Activated CD8-positive, alpha-beta memory T cell treated with anti-CD3 and anti-CD28 coated beads for 36 hours (primary cell): ENCODE measurements at regions not wholly inside any gene's neighbourhood (a gene's known extent, or its start where the extent isn't known, plus 50 kb on each side); places are given as distances from the start of the nearest gene placed in this dataset.
"Not testable (repeated sequence)": the region's sequence is repeated elsewhere in the genome, so short reads cannot be mapped to it uniquely, and the experiment has no call there.

Source experiments
- CTCF ChIA-PET: fragments of 350-600 bp; sonication (Branson Sonifier 250); formaldehyde crosslinking; loops from one replicate; lab custom pipeline; 2021; ENCODE audit warnings: antibody characterized with exemption; lab: Charles Lee
- POLR2A ChIA-PET: fragments of 350-600 bp; sonication (Branson Sonifier 250); formaldehyde crosslinking; loops from one replicate; lab custom pipeline; 2021; ENCODE audit warnings: antibody characterized with exemption; lab: Charles Lee

DNA sequence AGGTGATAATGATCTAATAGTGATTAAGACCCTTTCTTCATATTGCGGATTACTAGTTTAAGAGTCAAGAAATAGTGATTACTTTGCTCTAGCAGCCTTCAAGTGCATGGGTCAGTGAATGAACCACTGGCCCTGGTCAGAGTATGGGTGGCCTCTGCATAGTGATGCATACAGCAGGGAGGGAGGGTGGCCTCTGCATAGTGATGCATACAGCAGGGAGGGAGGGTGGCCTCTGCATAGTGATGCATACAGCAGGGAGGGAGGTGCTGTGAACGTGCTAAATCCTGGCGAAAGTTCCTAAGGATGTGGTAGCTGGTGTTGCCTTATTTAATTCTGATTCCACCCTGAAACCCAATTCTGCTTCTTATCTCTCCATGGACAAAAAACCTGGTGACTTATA is 246.7 kb upstream of the ARSJ start:
- CTCF ChIA-PET: no interaction called here

DNA sequence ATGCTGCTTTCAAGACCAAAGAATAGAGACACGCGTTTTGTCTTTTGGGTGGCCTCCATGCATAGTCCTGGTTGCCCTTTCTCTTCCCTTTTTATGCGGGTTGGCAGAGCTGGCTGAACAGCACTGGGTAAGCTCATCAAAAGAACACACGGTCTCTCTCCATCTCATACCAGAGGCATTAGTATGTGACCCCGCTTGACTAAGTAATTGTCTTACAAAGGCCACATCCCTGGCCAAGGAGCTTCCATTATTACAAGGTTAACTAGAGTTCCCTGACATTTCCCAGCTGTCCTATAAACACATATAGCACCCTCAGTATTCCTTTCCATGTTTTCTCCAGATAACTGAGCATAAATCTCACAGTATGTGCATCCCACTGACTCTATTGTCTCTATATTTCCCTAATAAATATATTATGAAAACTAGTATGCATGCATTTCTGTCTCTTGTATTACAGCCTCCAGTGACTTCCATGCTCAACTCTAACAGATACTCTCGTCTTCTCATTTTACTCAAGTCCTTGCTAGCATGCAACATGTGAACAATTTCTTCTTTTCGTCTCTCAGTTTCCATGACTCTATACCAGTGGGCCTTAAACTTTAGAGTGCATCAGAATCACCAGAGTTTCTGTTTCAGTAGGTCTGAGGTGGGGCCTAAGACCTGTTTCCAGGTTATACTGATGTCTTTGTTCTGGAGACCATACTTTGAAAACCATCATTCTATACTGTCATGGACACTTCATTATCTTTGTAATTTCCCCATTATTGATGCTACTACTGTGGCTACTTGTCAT is 247.7 kb upstream of the ARSJ start:
- ChIA-PET POLR2A (no interaction called here), CTCF (no interaction called here)

More for the DNA sequence above, 246.7 kb upstream of the ARSJ start:
- POLR2A ChIA-PET: no interaction called here

DNA sequence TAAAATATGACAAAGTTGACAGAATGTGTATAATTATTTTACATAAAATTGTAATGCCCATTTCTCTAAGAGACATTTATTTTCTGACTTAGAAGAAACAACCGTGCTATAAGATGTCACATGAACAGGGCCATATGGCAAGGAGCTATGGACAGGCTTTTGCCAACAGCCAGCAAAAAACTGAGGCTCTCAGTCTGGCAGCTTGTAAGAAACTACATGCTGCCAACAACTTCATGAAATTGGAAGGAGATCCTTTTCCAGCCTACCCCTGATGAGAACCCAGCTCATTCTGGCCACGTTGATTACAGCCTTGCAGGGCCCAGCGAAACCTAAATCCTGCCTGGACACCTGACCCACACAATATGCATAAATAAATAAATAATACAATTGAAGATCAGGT is 250.3 kb upstream of the ARSJ start:
- POLR2A ChIA-PET: no interaction called here

DNA sequence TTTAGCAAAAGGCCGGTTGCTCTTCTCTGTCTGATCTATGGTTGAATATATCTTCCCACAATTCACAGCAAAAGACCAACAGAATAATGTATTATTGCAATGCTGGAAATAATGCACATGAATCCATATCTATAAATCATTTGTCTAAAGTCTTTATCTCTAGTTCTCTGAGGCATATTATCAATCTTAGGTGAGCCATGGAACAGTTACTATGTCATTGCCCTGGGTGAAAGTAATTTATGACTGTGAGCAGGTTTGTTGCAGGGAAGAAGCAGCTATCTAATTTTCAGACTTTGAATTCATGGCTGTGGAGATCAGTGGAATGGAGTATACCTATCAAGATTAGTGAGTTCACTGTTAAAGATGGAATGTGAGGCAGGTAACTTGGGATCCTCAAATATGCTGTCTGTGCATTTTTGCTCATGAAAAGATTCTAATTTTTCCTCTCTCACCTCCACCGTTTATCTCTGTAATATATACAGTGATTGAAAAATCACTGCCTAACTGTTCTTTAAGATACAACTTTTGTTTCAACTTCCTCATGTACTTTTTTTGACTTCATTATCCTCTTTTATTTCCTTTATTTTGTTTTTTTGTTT is 256.8 kb upstream of the ARSJ start:
- CTCF ChIA-PET: no interaction called here
- POLR2A ChIA-PET: no interaction called here

More for the DNA sequence above, 250.3 kb upstream of the ARSJ start:
- CTCF ChIA-PET: no interaction called here

DNA sequence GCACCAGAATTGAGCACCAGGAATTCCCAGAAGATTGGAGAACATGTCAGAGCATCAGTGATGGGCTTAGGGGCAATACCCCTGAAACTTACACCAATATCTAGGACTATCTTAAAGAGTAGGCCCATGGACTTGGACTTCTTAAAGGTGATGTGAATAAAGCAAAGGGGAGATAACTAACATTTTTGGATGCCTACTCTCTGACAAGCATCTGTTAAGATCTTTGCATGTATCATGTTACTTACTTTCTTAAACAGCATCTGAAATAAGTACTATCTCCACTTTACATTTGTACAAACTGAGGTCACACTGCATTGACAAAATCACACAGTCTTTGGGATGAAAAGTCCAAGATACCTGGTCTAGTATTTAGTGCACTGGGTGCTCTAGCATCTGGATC is 258.6 kb upstream of the ARSJ start:
- ChIA-PET POLR2A (no interaction called here), CTCF (no interaction called here)

DNA sequence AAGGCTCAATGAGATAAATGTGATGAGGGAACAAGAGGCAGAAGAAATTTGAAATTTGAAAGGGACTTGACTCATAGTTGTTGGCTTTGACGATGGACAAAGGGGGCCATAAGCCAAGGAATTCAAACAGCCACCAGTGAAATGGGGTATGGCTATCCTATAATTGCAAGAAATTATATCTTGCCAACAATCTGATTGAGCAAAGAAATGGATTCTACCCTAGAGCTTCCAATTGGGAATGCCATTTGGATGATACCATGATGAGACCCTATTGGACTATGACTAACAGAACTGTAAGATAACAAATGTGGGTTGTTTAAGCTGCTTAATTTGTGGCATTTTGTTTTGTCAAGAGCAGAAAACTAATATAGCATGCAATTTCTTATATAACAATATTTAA is 270.1 kb upstream of the ARSJ start:
- CTCF ChIA-PET: no interaction called here
- POLR2A ChIA-PET: no interaction called here

DNA sequence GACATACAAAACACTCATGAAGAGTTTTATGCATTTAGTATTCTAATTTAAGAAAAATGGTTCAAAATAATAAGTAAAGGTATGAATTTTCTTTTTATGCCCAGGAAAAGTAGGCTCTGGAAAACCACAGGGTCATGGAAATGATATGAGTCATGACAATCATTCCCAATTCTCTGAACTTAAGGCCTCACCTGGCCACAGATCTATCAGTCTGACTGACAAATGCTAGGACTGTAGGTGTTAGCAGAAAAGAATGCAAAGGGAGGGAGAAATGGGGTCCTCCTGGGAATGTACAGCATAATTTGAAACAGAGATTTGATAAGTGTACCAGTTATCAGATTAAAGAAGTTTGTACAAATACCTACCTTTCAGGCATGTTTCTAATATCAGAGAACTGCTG is 270.5 kb upstream of the ARSJ start:
- POLR2A ChIA-PET: no interaction called here
- CTCF ChIA-PET: no interaction called here

DNA sequence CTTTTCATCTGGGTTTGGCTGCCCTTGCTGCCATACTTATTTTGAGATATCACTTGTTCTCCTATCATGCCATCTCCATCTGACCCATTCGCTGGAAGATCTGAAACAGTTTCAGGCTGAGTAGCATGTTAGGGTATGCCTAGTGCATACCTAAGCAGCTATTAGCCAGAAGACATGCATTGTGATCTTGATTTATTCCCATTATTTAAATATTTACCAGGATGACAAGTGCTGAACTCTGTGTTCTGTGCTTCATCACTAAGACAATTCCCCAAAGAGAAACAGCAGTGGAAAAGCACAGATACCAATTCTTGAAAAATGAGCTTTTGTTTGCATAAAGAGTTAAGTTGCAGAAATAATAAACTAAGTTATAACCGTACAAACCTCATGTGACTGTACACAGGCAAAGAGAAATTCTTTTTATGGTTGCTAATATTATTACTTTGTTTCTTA is 271.0 kb upstream of the ARSJ start:
- POLR2A ChIA-PET: no interaction called here
- CTCF ChIA-PET: no interaction called here

DNA sequence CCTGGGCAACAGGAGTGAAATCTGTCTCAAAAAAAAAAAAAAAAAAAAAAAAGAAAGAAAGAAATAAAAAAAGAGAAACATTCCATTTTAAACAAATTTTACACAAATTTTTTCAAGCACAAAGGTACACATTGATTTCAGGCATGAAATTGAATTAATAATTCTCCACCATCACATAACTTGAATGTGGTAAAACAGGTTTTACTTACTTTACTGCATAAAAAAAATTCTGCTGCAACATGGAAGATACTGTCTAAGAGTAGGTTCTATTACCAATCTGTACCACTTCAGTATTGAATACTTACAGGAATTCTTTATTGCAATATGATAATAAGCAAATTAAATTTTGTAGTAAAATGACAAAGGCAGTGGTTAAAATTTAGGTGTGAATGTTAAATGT is 271.6 kb upstream of the ARSJ start:
- POLR2A ChIA-PET: no interaction called here
- CTCF ChIA-PET: no interaction called here

DNA sequence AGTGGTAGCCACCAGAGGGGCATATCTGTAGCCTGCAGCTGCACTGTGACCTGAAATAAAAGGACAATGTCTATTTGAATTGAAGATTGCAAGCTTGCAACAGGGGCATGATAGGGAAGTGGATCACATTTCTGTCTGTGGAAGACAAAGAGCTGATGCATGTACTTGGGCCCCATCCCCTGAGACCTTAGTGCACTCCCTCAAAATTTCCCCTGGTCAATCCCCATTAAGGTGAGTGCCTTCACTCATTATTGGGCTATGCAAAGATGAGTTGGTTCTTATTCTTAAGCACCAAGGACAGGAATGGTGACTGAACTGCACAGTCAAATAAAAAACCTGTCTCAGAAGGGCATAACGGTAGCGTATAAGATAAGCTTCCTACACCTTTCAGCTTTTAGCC is 273.1 kb upstream of the ARSJ start:
- ChIA-PET POLR2A (no interaction called here), CTCF (no interaction called here)

DNA sequence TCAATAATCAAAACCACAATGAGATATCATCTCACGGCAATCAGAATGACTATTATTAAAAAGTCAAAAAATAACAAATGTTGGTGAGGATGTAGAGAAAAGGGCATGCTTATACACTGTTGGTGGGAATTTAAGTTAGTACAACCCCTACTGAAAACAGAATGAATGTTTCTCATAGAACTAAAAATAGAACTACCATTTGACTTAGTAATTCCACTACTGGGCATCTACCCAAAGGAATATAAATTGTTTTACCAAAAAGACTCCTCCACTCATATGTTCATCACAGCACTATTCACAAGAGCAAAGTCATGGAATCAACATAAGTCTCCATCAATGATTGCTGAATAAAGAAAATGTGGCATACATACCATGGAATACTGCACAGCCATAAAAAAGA is 278.1 kb upstream of the ARSJ start:
- CTCF ChIA-PET: no interaction called here
- POLR2A ChIA-PET: no interaction called here

DNA sequence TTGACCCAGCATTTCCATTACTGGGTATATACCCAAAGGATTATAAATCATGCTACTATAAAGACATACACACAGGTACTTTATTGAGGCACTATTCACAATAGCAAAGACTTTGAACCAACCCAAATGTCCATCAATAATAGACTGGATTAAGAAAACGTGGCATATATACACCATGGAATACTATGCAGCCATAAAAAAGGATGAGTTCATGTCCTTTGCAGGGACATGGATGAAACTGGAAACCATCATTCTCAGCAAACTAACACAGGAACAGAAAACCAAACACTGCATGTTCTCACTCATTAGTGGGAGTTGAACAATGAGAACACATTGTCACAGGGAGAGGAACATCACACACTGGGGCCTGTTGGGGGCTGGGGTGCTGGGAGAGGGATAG is 283.0 kb upstream of the ARSJ start:
- POLR2A ChIA-PET, CTCF ChIA-PET: not testable (repeated sequence)

DNA sequence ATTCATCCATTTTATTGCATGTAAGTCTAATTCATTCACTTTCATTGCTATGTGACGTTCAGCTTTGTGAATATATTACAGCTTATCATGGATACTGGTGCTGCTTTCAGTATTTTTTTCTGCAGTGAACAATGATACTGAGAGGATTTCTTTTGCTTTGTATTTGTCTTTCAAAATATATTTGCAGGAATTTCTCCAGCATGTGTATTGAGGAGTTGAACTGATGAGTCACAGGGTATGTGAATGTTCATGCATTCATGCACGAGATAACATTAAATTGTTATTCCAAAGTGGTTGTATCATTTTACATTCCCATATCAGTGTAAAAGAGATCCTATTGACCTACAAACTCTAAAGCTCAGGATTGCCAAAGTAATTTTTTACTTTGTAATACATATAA is 283.8 kb upstream of the ARSJ start:
- POLR2A ChIA-PET: no interaction called here
- CTCF ChIA-PET: no interaction called here

DNA sequence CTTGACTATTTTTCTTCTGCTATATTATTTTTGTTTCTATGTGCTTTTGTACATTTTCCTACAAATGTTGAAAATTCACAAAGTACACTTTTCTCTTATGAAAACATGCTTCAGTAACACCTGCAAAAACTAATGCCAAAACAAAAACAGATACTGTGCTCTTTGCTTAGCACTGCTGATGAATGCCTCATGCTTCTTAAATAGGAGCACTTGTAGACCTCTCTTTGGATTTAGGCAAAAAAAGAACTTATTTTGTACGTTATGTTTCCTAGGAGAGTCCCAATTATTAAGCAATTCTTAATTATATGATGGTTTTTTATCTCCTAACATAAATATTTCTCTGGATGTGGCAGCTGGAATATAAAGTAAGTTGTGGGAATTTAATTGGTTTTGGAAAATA is 285.0 kb upstream of the ARSJ start:
- POLR2A ChIA-PET: no interaction called here
- CTCF ChIA-PET: no interaction called here

DNA sequence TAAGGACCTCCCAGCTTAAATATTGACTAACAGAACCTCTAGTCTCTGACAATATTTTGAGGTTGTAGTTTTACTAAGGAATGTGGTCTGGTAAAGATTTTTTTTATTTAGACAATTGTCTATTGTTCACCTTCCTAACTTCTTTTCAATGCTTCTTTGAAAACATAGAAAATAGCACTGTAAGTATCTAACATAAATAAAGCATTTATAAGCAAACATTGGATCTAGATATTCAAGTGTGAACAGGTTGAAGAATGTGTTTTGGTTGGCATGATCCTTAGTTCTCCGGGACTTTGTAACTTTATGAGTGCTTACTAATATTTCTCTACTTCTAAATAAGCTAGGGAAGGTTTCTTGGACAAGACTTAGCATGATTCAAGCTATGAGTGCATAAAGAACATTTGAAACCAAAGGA is 285.4 kb upstream of the ARSJ start:
- POLR2A ChIA-PET: no interaction called here

DNA sequence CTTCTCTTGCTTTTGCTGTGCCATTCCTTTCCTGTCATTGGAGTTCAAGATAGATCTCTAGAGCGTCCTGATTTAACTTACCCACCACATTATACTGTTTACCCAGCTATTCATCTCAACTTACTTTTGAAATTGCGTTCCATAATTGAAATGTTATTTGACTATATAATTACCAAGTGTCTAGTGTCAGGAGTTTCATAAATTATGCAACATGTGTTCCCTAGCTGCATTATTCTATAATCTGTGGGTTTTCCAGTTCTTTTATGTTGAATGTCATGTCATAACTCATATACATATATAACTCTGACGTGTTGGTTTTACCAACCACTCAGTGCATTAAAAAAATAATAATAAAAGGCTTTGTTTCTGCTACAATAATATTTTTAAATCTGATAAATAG is 285.9 kb upstream of the ARSJ start:
- ChIA-PET CTCF (no interaction called here), POLR2A (no interaction called here)

More for the DNA sequence above, 285.4 kb upstream of the ARSJ start:
- CTCF ChIA-PET: no interaction called here

DNA sequence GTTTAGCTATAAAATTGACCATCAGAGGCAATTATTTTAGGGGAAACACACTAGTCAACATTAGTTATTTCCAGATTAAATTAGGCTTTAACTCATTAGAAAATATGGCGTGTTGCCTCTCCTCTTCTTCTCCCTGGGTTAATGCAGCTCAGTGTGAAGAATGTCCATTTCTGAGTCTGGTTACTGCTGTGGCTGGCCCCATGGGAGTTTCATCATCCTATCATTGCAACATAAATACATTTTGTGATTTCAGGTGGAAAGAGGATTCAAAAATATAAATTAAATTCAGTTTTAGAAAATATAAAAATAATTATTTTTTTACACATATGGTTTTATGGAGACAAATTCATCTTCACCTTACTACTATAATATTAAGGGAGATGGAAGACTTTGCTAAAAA is 288.5 kb upstream of the ARSJ start:
- POLR2A ChIA-PET: no interaction called here
- CTCF ChIA-PET: no interaction called here

DNA sequence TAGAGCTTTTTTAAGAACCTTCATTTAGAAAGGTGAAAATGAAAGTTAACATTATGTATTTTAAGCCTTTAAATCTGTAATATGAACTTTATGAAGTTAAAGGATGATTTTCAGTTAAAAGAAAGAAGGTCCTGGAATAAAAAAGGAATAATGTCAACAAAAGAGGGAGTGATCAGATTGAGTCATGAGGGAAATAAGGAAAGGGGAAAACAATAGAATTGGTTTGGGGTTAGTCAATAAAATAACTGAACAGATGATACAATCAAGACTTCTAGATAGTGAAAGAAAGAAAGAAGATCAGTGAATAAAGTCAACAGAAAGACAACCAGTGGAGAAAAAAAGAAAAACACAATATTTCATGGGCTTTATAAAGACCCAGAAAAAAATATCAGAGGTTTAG is 291.6 kb upstream of the ARSJ start:
- CTCF ChIA-PET: no interaction called here
- POLR2A ChIA-PET: no interaction called here

DNA sequence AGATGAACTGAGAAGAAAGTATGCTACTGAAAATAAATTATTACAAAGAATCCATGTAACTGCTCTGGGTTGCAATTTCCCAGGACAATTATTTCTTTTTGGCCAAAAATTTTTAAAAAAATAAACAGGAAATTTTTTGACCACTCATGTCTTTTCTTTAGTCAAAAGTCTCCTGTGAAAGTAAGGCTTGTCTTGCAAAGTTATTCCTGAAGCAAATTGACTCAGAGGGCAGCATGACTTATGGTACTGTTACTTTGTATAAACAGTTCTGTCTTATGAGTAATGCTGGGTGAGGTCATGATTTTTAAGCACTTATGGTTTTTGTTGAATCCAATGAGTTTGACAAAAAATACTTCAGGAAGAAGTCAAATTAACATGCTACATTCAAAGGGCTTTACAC is 292.8 kb upstream of the ARSJ start:
- CTCF ChIA-PET: no interaction called here
- POLR2A ChIA-PET: no interaction called here

DNA sequence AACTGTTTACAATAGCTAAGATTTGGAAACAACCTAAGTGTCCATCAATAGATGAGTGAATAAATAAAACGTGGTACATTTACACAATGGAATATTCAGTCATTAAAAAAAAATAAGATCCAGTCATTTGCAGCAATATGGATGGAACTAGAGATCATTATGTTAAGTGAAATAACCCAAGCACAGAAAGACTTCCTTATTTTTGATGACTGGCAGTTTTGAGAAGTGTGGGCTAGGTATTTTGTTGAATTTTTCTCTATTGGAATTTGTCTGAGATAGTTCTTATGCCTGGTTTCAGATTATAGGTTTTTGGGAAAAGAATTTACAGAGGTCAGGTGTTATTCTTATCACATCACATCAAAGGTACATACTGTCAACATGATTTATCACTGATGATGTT is 293.8 kb upstream of the ARSJ start:
- ChIA-PET POLR2A (no interaction called here), CTCF (no interaction called here)

DNA sequence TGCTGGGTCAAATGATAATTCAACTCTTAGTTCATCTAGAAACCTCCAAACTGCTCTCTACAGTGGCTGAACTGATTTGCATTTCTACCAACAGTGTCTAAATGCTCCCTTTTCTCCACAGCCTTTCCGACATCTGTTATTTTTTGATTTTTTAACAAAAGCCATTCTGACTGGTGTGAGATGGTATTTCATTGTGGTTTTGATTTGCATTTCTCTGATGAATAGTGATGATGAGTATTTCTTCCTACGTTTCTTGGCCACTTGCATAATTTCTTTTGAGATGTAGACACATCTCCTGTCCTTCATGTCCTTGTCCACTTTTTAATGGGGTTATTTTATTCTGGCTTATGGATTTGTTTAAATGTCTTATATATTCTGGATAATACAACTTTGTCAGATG is 298.2 kb upstream of the ARSJ start:
- ChIA-PET POLR2A (no interaction called here), CTCF (no interaction called here)

DNA sequence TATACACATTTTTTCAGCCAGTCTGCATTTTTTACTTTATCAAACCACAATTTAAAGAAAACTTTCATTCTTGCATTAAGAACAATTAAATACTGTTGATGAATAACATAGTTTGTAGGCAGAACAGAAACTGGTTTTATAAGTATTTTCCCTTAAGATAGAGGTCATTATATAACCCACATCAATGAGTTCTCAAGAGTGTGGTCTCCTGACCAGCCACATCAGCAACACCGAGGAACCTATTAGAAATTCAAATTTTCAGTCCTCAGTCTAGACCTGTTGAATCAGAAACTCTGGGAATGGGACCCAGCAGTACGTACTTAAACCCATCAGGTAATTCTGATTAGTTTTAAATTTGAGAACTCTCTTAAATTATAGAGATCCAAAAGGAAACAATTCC is 299.6 kb upstream of the ARSJ start:
- POLR2A ChIA-PET: no interaction called here
- CTCF ChIA-PET: no interaction called here
